HEK293 (cell line): ENCODE measurements at regions not wholly inside any gene's neighbourhood (a gene's known extent, or its start where the extent isn't known, plus 50 kb on each side); places are given as distances from the start of the nearest gene placed in this dataset.

Source experiments
- BCL11A ChIP-seq: fragments of 450-650 bp; formaldehyde crosslinking; IDR thresholded peaks from 2 replicates; pipeline ENCODE4 v1.5.1; 2016; ENCODE audit warnings: low read depth, missing biosample characterization, missing genetic modification characterization
- CTCF ChIP-seq: fragments of 450-650 bp; formaldehyde crosslinking; IDR thresholded peaks from 2 replicates; pipeline ENCODE4 v1.5.1; 2016; ENCODE audit warnings: missing biosample characterization, missing genetic modification characterization
- PATZ1 ChIP-seq: fragments of 450-650 bp; formaldehyde crosslinking; IDR thresholded peaks from 2 replicates; pipeline ENCODE4 v1.5.1; 2016; ENCODE audit warnings: missing biosample characterization, missing genetic modification characterization
- PRDM6 ChIP-seq: fragments of 450-650 bp; formaldehyde crosslinking; IDR thresholded peaks from 2 replicates; pipeline ENCODE4 v1.5.1; 2017; ENCODE audit warnings: missing biosample characterization, missing genetic modification characterization
- ZNF274 ChIP-seq, 2 experiments: fragments of 200-500 bp in 1 of 2; fragments of 450-650 bp in 1 of 2; sonication (Bioruptor generic) in 1 of 2; formaldehyde crosslinking in 1 of 2; IDR thresholded peaks; 2 replicates each; pipeline versions ENCODE4 v1.5.1 to v1.6.1; 2014 to 2016; ENCODE audit warnings: borderline replicate concordance in 1 of 2, inconsistent platforms in 1 of 2, low read length in 1 of 2, missing biosample characterization in 1 of 2, missing genetic modification characterization in 1 of 2
- ZNF280D ChIP-seq: fragments of 450-650 bp; formaldehyde crosslinking; IDR thresholded peaks from 2 replicates; pipeline ENCODE4 v1.5.1; 2016; ENCODE audit warnings: missing biosample characterization, missing genetic modification characterization
- ZNF488 ChIP-seq: fragments of 450-650 bp; formaldehyde crosslinking; IDR thresholded peaks from 2 replicates; pipeline ENCODE4 v1.5.1; 2016; ENCODE audit warnings: missing biosample characterization, missing genetic modification characterization
- ZNF768 ChIP-seq: fragments of 450-650 bp; formaldehyde crosslinking; IDR thresholded peaks from 2 replicates; pipeline ENCODE4 v1.5.1; 2018; ENCODE audit warnings: missing biosample characterization, mild to moderate bottlenecking, missing genetic modification characterization

- TF ChIP-seq CTCF (tag by site-specific recombination) (no peak), ZNF488 (tag by site-specific recombination) (no peak), ZNF768 (no peak), BCL11A (no peak), ZNF280D (tag by site-specific recombination) (no peak), ZNF274 (IDR thresholded peaks at IDR 0.05; ENCODE audit: low read length) (no peak), ZNF274 (tag by site-specific recombination; IDR thresholded peaks at IDR 0.05; ENCODE audit: borderline replicate concordance) (no peak), PRDM6 (no peak), PATZ1 (tag by site-specific recombination) (no peak)
These were observed 79.0 kb upstream of the ATXN1 start for GRCh38 chr6:16840291-16840690.
